Mucosa of descending colon (tissue), 3 donors: ENCODE measurements at regions not wholly inside any gene's neighbourhood (a gene's known extent, or its start where the extent isn't known, plus 50 kb on each side); places are given as distances from the start of the nearest gene placed in this dataset.

Experiments used
- ATAC-seq: fragments of 200-7000 bp; cut with Tn5 transposase; one replicate; pipeline ENCODE4 v1.9.1; 2020; ENCODE audit warnings: mild to moderate bottlenecking, moderate library complexity
- DNase-seq, 3 donors: peaks; one replicate each; pipeline ENCODE4 v3.0.0-alpha.2; 2020
- H3K36me3 ChIP-seq: fragments of 200-600 bp; one replicate; pipeline ENCODE4 v1.8.0; 2021; ENCODE audit warnings: low read depth, mild to moderate bottlenecking
- H3K4me1 ChIP-seq: fragments of 200-600 bp; one replicate; pipeline ENCODE4 v1.8.0; 2021; ENCODE audit warnings: low read depth, mild to moderate bottlenecking
- H3K4me3 ChIP-seq: fragments of 200-600 bp; one replicate; pipeline ENCODE4 v1.8.0; 2021; ENCODE audit warnings: mild to moderate bottlenecking
- H3K9me3 ChIP-seq: fragments of 200-600 bp; one replicate; pipeline ENCODE4 v1.8.0; 2021; ENCODE audit warnings: mild to moderate bottlenecking
- intact Hi-C, 2 donors: fragments of 100-400 bp; cut with DNase I in 1 of 2; cut with micrococcal nuclease in 1 of 2; formaldehyde crosslinking; loops; one replicate each; pipeline versions ENCODE4 v1.11.0 to v1.11.1; 2022; cut with DNase I, micrococcal nuclease
- TF ChIP-seq, protein P1 (sequence below): fragments of 200-600 bp; IDR thresholded peaks from one replicate; pipeline ENCODE4 v1.8.0; 2022; ENCODE audit warnings: antibody characterized with exemption, mild to moderate bottlenecking
- donor health status: DM: no; HTN: no; CAD: no; lungs with moderate emphysema.
- donor health status: DM: no; HTN: no; CAD: no.
- donor health status: DM: no; HTN: yes; CAD: no.

DNA sequence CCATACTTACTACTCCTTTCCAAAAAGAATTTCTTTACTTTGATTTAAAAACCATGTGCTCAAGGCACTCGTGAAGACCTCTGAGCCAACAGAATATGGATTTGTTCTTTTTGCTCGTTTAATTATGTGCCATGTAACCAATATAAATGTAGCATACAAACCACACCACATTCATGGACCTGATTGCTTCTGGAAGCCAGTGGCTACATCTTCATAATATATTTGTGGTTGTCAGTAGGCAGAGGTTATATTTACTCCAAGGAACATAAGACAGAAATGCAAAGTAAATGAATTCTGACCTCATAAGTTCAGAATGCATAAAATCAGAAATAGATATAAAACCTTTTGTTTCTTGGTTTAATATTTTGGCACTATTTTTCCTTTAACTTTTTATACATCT lies 373.0 kb downstream of the HDGFL1 start:
- intact Hi-C loops: no loop called here
- no peak overlapping the region for H3K4me3 ChIP-seq
- H3K9me3 ChIP-seq: no peaks in the 10 kb centered on the region
- no peak for DNase-seq
- H3K4me1 ChIP-seq: no peaks in the 10 kb centered on the region
- no peaks in the 10 kb centered on the region for H3K36me3 ChIP-seq
- ATAC-seq: no peak
- TF ChIP-seq, protein P1, sequence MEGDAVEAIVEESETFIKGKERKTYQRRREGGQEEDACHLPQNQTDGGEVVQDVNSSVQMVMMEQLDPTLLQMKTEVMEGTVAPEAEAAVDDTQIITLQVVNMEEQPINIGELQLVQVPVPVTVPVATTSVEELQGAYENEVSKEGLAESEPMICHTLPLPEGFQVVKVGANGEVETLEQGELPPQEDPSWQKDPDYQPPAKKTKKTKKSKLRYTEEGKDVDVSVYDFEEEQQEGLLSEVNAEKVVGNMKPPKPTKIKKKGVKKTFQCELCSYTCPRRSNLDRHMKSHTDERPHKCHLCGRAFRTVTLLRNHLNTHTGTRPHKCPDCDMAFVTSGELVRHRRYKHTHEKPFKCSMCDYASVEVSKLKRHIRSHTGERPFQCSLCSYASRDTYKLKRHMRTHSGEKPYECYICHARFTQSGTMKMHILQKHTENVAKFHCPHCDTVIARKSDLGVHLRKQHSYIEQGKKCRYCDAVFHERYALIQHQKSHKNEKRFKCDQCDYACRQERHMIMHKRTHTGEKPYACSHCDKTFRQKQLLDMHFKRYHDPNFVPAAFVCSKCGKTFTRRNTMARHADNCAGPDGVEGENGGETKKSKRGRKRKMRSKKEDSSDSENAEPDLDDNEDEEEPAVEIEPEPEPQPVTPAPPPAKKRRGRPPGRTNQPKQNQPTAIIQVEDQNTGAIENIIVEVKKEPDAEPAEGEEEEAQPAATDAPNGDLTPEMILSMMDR: no peak

DNA sequence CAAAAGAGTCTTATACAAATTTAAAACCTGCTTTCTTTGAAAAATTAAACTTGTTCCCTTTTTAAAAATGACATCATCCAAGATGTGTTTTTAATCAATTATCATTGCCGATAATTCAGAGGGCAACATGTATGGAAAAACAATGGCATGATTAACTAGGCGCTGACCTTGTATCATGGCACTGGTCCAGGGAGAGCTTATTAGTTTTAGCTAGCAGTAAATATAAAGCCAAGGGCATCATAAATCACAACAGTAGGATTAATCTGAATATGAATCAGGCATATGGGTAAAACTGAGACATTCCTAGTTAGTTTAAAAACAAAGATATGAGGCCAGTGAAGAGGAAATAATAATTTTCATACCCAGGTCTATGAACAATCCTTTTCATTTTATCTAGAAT lies 374.0 kb downstream of the HDGFL1 start:
- Histone ChIP-seq H3K36me3 (no peaks in the 10 kb centered on the region), H3K4me1 (no peaks in the 10 kb centered on the region), H3K4me3 (no peak overlapping the region), H3K9me3 (no peaks in the 10 kb centered on the region)
- TF ChIP-seq, protein P1: no peak
- intact Hi-C loops: no loop called here
- no peak for DNase-seq
- ATAC-seq: no peak

DNA sequence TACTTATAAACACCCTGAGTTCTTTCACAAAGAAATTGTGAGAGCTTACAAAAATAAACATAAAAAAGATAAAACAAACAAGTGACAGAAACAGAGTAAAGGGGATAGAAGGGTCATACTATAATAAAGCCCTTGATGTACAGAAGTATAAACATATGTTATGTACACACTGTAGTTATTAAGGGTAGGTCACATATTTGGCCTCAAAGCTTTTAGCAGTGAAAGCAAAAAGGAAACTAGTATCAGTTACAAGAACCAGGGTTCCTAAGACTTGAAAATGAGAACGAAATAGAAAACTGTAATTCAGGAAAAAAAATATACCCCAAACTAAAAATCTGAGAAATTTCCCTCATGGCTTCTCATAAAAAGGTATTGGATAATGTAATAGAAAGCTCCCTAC lies 380.6 kb downstream of the HDGFL1 start:
- DNase-seq: no peak
- Histone ChIP-seq H3K9me3 (no peaks in the 10 kb centered on the region), H3K36me3 (no peaks in the 10 kb centered on the region), H3K4me3 (no peak overlapping the region), H3K4me1 (no peaks in the 10 kb centered on the region)
- intact Hi-C loops: no loop called here
- TF ChIP-seq, protein P1: no peak
- ATAC-seq: no peak

DNA sequence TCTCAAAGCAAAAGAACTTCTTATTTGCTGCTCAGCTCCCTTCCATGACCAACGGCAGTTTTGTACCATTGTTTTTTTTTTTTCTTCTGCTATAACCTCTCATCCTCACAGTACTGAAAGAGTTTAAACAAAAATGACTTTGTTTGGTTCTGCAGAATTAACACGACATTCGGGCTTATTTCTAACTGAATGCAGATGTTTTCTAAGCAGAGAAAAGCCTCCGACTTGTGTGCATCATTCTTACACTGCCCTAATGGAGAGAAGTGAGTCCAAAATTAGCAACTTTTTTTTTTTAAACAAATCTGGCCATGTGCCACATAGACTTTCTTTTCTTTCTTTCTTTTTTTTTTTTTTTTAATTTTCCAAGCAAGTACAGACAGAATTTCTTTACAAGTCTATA lies 382.7 kb downstream of the HDGFL1 start:
- DNase-seq (no peak), ATAC-seq (no peak)
- H3K9me3 ChIP-seq: no peaks in the 10 kb centered on the region
- intact Hi-C loops: no loop called here
- no peaks in the 10 kb centered on the region for H3K36me3 ChIP-seq
- no peaks in the 10 kb centered on the region for H3K4me1 ChIP-seq
- TF ChIP-seq, protein P1: no peak
- H3K4me3 ChIP-seq: no peak overlapping the region

DNA sequence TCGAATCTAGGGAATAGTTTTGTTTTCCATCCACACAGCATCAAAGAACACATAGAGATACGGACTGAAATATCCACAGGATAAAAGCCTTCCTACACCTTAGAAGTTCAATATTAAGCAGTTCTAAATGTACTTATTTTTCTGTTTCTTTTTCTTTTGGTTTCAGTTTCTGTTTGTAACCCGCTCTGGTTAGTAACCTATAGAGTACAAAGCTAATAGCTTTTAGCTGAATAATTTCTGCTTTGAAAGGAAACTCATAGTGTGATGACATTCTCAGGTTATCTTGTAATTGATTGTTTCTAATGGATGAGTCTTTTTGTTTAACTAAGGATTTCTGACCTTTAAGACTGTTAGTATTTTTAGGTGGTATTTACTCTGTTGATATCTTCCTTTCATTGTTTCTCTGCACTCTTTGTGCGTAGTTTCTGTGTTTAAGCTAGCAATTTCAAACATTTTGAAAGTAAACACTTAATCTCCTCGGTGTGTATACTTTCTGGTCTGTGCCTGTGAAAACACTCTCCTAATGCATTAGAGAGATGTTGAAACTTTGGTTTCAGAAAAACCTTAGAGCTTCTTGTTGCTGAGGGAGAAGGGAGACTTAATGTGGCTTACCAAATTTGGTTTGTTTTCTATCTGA lies 385.5 kb downstream of the HDGFL1 start:
- intact Hi-C loops: no loop called here
- Histone ChIP-seq H3K36me3 (no peaks in the 10 kb centered on the region), H3K4me1 (no peaks in the 10 kb centered on the region), H3K9me3 (no peaks in the 10 kb centered on the region), H3K4me3 (no peak overlapping the region)
- ATAC-seq: no peak
- TF ChIP-seq, protein P1: no peak
- no peak for DNase-seq
